SHP77 treated with DMSO at 0.1 percent for 48 hours (cell line): ENCODE measurements at regions not wholly inside any gene's neighbourhood (a gene's known extent, or its start where the extent isn't known, plus 50 kb on each side); places are given as distances from the start of the nearest gene placed in this dataset.

Experiments
- DNase-seq: peaks from one replicate; lab custom pipeline; 2025; lab: John Stamatoyannopoulos, UW

- DNase-seq: no peak
Observed at GRCh38 chr5:5683174-5683573, 260.7 kb downstream of the ICE1 start.

- DNase-seq: no peak
Observed at GRCh38 chr5:5678909-5679308, 256.4 kb downstream of the ICE1 start.

- DNase-seq: no peak
Observed at GRCh38 chr5:5677738-5678137, 255.3 kb downstream of the ICE1 start.

- DNase-seq: no peak
Observed at GRCh38 chr5:5676218-5676617, 253.7 kb downstream of the ICE1 start.

- no peak for DNase-seq
Observed at GRCh38 chr5:5675511-5675910, 253.0 kb downstream of the ICE1 start.

GRCh38 chr5:5671823-5672222 is 249.3 kb downstream of the ICE1 start:
- DNase-seq: no peak

- DNase-seq: no peak
Observed at GRCh38 chr5:5667136-5667554, 244.7 kb downstream of the ICE1 start.

GRCh38 chr5:5666369-5666768 is 243.9 kb downstream of the ICE1 start:
- no peak for DNase-seq

- no peak for DNase-seq
Observed at GRCh38 chr5:5666076-5666365, 243.5 kb downstream of the ICE1 start.

GRCh38 chr5:5665225-5666075 is 243.0 kb downstream of the ICE1 start:
- no peak for DNase-seq

GRCh38 chr5:5658889-5659465 is 236.5 kb downstream of the ICE1 start:
- DNase-seq: no peak

- DNase-seq: no peak
Observed at GRCh38 chr5:5658226-5658625, 235.7 kb downstream of the ICE1 start.

GRCh38 chr5:5652181-5652580 is 229.7 kb downstream of the ICE1 start:
- DNase-seq: no peak

GRCh38 chr5:5650949-5651348 is 228.5 kb downstream of the ICE1 start:
- no peak for DNase-seq

- no peak for DNase-seq
Observed at GRCh38 chr5:5650242-5650641, 227.8 kb downstream of the ICE1 start.

- no peak for DNase-seq
Observed at GRCh38 chr5:5649641-5650040, 227.2 kb downstream of the ICE1 start.

- DNase-seq: no peak
Observed at GRCh38 chr5:5648694-5649093, 226.2 kb downstream of the ICE1 start.

GRCh38 chr5:5645891-5646290 is 223.4 kb downstream of the ICE1 start:
- no peak for DNase-seq

- DNase-seq: no peak
Observed at GRCh38 chr5:5645198-5645597, 222.7 kb downstream of the ICE1 start.

GRCh38 chr5:5644249-5644648 is 221.8 kb downstream of the ICE1 start:
- DNase-seq: no peak

GRCh38 chr5:5643481-5643880 is 221.0 kb downstream of the ICE1 start:
- no peak for DNase-seq

GRCh38 chr5:5638211-5638610 is 215.7 kb downstream of the ICE1 start:
- DNase-seq: no peak

GRCh38 chr5:5637173-5637572 is 214.7 kb downstream of the ICE1 start:
- no peak for DNase-seq

- no peak for DNase-seq
Observed at GRCh38 chr5:5634817-5635216, 212.3 kb downstream of the ICE1 start.
